BE2C (cell line): ENCODE measurements at regions not wholly inside any gene's neighbourhood (a gene's known extent, or its start where the extent isn't known, plus 50 kb on each side); places are given as distances from the start of the nearest gene placed in this dataset.

ENCODE experiments used
- DNase-seq: peaks from one replicate; pipeline ENCODE4 v3.0.0-alpha.2; 2020
- H3K27me3 ChIP-seq: fragments of 250-450 bp; sonication (Bioruptor Pico); 2 replicates; pipeline ENCODE4 v1.5.1; 2020; ENCODE audit warnings: mild to moderate bottlenecking
- H3K36me3 ChIP-seq: fragments of 250-450 bp; sonication (Bioruptor Pico); 2 replicates; pipeline ENCODE4 v1.5.1; 2020; ENCODE audit warnings: mild to moderate bottlenecking
- H3K4me1 ChIP-seq: fragments of 250-450 bp; sonication (Bioruptor Pico); 2 replicates; pipeline ENCODE4 v1.5.1; 2020
- H3K4me3 ChIP-seq: 2 replicates; pipeline ENCODE4 v1.5.1; 2011; ENCODE audit warnings: low read depth, low read length
- H3K9me3 ChIP-seq: fragments of 250-450 bp; sonication (Bioruptor Pico); 2 replicates; pipeline ENCODE4 v1.5.1; 2020
- CTCF ChIP-seq: IDR thresholded peaks from 2 replicates; pipeline ENCODE4 v1.5.1; 2012; ENCODE audit warnings: mild to moderate bottlenecking, low read depth, low read length

- no peaks in the 10 kb centered on the region for H3K9me3 ChIP-seq
- no peaks in the 10 kb centered on the region for H3K4me1 ChIP-seq
- DNase-seq = no peak
- no peaks in the 10 kb centered on the region for H3K36me3 ChIP-seq
- 0 out of 2 replicates have a peak, but pooled peaks cover 3% of the 10 kb centered on the region for H3K27me3 ChIP-seq
- TF ChIP-seq CTCF = no peak
- no peak overlapping the region for H3K4me3 ChIP-seq
Measured at GRCh38 chr2:38181806-38182491, 106.0 kb upstream of the CYP1B1 start.

GRCh38 chr2:38180754-38181153, 104.8 kb upstream of the CYP1B1 start:
- no peak for DNase-seq
- no peak for TF ChIP-seq CTCF
- Histone ChIP-seq H3K9me3 (no peaks in the 10 kb centered on the region), H3K4me1 (no peaks in the 10 kb centered on the region), H3K27me3 (0 out of 2 replicates have a peak, but pooled peaks cover 3% of the 10 kb centered on the region), H3K4me3 (no peak overlapping the region), H3K36me3 (no peaks in the 10 kb centered on the region)

GRCh38 chr2:38178556-38179419, 102.8 kb upstream of the CYP1B1 start:
- Histone ChIP-seq H3K4me3 (no peak overlapping the region), H3K9me3 (no peaks in the 10 kb centered on the region), H3K36me3 (no peaks in the 10 kb centered on the region), H3K4me1 (no peaks in the 10 kb centered on the region), H3K27me3 (0 out of 2 replicates have a peak, but pooled peaks cover 3% of the 10 kb centered on the region)
- no peak for DNase-seq
- TF ChIP-seq CTCF = no peak

- Histone ChIP-seq H3K27me3 (0 out of 2 replicates have a peak, but pooled peaks cover 3% of the 10 kb centered on the region), H3K36me3 (no peaks in the 10 kb centered on the region), H3K4me1 (no peaks in the 10 kb centered on the region), H3K4me3 (no peak overlapping the region), H3K9me3 (no peaks in the 10 kb centered on the region)
- TF ChIP-seq CTCF = no peak
- no peak for DNase-seq
Measured at GRCh38 chr2:38178119-38178518, 102.2 kb upstream of the CYP1B1 start.

- no peaks in the 10 kb centered on the region for H3K27me3 ChIP-seq
- H3K9me3 ChIP-seq = no peaks in the 10 kb centered on the region
- no peak overlapping the region for H3K4me3 ChIP-seq
- no peak for TF ChIP-seq CTCF
- H3K36me3 ChIP-seq = no peaks in the 10 kb centered on the region
- DNase-seq = no peak
- H3K4me1 ChIP-seq = no peaks in the 10 kb centered on the region
Measured at GRCh38 chr2:38176619-38177021, 100.7 kb upstream of the CYP1B1 start.
